GM19035 (cell line): ENCODE measurements at regions not wholly inside any gene's neighbourhood (a gene's known extent, or its start where the extent isn't known, plus 50 kb on each side); places are given as distances from the start of the nearest gene placed in this dataset.

Experiments
- ATAC-seq: cut with Tn5 transposase; IDR thresholded peaks from one replicate; pipeline ENCODE4 v1.9.1; 2021; ENCODE audit not compliant: unreplicated experiment

- ATAC-seq: no peak
Measured at GRCh38 chr11:128407962-128408361, 179.4 kb downstream of the ETS1 start.

GRCh38 chr11:128405714-128406662 is 181.4 kb downstream of the ETS1 start:
- no peak for ATAC-seq

GRCh38 chr11:128405112-128405511 is 182.2 kb downstream of the ETS1 start:
- no peak for ATAC-seq

- ATAC-seq: no peak
Measured at GRCh38 chr11:128404437-128404836, 182.9 kb downstream of the ETS1 start.

- ATAC-seq: no peak
Measured at GRCh38 chr11:128400382-128401203, 186.8 kb downstream of the ETS1 start.

GRCh38 chr11:128399251-128400121 is 187.9 kb downstream of the ETS1 start:
- ATAC-seq: peak; percentile 73

- ATAC-seq: peak; percentile 36
Measured at GRCh38 chr11:128398517-128399250, 188.7 kb downstream of the ETS1 start.

- no peak for ATAC-seq
Measured at GRCh38 chr11:128397362-128397761, 190.0 kb downstream of the ETS1 start.

GRCh38 chr11:128394431-128395089 is 192.8 kb downstream of the ETS1 start:
- no peak for ATAC-seq

GRCh38 chr11:128392259-128392658 is 195.1 kb downstream of the ETS1 start:
- ATAC-seq: no peak

- no peak for ATAC-seq
Measured at GRCh38 chr11:128391811-128392210, 195.5 kb downstream of the ETS1 start.

GRCh38 chr11:128390246-128390645 is 197.1 kb downstream of the ETS1 start:
- ATAC-seq: no peak

- no peak for ATAC-seq
Measured at GRCh38 chr11:128389461-128389976, 197.8 kb downstream of the ETS1 start.

GRCh38 chr11:128388206-128388815 is 199.0 kb downstream of the ETS1 start:
- no peak for ATAC-seq

GRCh38 chr11:128379587-128380580 is 207.5 kb downstream of the ETS1 start:
- ATAC-seq: no peak

- ATAC-seq: no peak
Measured at GRCh38 chr11:128375961-128376360, 211.4 kb downstream of the ETS1 start.

- ATAC-seq: no peak
Measured at GRCh38 chr11:128374026-128374425, 213.3 kb downstream of the ETS1 start.

- ATAC-seq: no peak
Measured at GRCh38 chr11:128372977-128373376, 214.4 kb downstream of the ETS1 start.
